Left kidney (tissue), 1 donor: ENCODE measurements at regions not wholly inside any gene's neighbourhood (a gene's known extent, or its start where the extent isn't known, plus 50 kb on each side); places are given as distances from the start of the nearest gene placed in this dataset.
"Not testable (repeated sequence)": the region's sequence is repeated elsewhere in the genome, so short reads cannot be mapped to it uniquely, and the experiment has no call there.

Experiments used
- DNase-seq: peaks from one replicate; pipeline ENCODE4 v3.0.0-alpha.2; 2013

- not testable (repeated sequence) for DNase-seq
These were observed 142.1 kb downstream of the SPATA31A6 start for GRCh38 chr9:42325561-42325960.

GRCh38 chr9:42326482-42326881 lies 143.0 kb downstream of the SPATA31A6 start:
- not testable (repeated sequence) for DNase-seq

- DNase-seq: not testable (repeated sequence)
These were observed 151.9 kb downstream of the SPATA31A6 start for GRCh38 chr9:42335342-42335741.

DNA sequence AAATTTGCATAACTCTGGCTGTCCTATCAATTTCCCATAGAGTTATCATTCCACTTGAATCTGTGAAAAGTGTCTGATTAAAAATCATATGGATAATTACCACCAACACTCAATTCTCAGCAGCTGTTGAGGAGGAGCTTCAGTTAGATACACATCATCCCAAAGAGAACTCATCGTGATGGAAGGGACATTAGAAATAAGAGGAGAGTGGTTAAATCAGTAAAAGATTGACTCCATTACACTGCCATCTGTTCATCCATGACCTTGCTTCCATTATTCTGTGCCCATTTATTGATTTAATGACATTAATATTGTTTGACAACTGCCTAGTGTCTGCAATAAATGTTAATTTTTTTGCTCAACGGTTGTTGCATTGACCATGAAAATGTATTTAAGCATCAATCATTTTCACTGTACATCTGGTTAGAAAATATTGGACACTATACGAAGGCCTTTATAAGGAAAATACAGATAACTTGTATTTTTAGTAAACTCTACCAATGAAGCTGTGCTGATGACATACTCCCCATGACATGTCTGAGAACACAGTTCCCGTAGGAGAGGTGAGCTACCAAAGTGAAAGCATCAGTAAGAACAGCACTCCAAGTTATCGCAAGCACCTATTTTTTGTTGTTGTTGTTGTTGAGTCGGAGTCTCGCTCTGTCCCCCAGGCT lies 152.7 kb downstream of the SPATA31A6 start:
- DNase-seq: not testable (repeated sequence)

DNA sequence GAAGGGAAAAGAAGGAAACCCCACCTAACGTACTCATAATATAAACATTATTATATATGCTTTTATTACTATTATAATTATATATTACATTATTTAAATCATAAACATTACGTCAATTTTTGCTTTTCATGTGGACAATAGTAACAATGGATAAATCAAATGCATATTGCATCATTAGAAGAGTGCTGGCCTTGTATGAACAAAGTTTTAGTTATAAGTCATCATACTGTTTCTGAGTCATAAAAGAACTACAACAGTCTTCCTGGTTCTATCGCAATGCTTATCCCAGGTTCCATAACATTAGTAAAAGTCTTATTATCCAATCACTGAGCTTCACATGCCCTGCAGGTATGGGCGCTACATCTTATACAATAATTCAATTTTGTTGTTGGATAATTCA lies 154.8 kb downstream of the SPATA31A6 start:
- not testable (repeated sequence) for DNase-seq

- not testable (repeated sequence) for DNase-seq
These were observed 156.4 kb downstream of the SPATA31A6 start for GRCh38 chr9:42339671-42340434.

GRCh38 chr9:42340435-42340723 lies 156.9 kb downstream of the SPATA31A6 start:
- DNase-seq: not testable (repeated sequence)

DNA sequence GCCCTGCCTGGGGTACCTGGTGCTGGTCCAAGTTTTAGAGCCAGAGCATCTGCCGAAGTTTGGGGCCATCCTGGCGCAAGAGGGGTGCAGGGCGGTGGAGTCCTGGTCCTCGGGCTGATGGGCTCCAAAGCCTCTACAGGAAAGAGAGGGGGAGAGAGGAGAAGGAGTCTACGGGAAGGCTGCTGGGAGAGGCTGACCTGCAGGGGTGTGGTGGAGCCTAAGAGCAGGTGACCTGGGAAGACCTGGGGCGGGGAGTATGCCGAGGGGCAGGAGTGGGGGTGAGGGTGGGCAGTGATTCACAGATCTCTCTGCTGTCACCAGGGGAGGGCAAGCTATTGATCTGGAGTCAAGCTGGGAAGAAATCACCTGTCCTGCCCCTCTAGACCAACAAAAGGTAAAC lies 158.4 kb downstream of the SPATA31A6 start:
- DNase-seq: not testable (repeated sequence)

GRCh38 chr9:42342297-42342696 lies 158.8 kb downstream of the SPATA31A6 start:
- DNase-seq: not testable (repeated sequence)

- DNase-seq: not testable (repeated sequence)
These were observed 161.0 kb downstream of the SPATA31A6 start for GRCh38 chr9:42344508-42344907.

DNA sequence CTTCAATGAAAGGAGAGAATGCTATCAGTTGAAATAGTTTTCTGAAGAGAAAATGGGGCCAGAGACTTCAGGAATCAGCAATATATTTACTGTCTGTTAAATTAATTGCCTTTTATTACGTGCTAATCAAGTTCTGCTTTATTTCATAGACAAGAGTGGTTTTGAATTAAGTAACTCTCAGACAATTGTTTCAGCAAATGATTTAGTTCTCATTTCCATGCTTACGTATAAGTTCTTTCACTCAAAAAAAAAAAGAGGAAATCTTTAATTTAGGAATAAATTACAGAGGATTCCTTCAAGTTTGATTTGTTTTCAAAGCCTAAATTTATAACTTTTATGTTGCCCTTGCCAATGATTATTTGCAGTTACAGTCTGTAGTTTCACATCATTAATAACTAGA lies 163.5 kb downstream of the SPATA31A6 start:
- DNase-seq: not testable (repeated sequence)

- DNase-seq: not testable (repeated sequence)
These were observed 165.7 kb downstream of the SPATA31A6 start for GRCh38 chr9:42349181-42349580.

DNA sequence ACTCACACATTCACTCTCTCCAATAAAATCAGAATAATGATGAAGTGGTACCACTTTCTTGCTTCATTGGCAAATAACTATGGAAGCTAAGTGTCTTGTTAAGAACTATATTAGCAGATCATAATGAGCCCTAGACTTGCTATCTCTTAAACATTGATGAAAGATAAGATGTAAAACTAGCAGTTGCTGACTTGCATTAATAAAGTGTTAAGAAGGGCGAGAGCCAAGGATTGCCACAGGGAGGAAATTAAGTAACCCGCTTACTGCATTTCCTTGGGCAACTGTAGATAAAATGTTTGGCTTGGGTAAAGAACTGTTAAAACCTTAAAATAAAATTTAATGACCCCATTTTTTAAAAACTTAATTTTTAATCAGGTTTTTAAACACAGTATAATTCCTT lies 167.0 kb downstream of the SPATA31A6 start:
- DNase-seq: not testable (repeated sequence)

DNA sequence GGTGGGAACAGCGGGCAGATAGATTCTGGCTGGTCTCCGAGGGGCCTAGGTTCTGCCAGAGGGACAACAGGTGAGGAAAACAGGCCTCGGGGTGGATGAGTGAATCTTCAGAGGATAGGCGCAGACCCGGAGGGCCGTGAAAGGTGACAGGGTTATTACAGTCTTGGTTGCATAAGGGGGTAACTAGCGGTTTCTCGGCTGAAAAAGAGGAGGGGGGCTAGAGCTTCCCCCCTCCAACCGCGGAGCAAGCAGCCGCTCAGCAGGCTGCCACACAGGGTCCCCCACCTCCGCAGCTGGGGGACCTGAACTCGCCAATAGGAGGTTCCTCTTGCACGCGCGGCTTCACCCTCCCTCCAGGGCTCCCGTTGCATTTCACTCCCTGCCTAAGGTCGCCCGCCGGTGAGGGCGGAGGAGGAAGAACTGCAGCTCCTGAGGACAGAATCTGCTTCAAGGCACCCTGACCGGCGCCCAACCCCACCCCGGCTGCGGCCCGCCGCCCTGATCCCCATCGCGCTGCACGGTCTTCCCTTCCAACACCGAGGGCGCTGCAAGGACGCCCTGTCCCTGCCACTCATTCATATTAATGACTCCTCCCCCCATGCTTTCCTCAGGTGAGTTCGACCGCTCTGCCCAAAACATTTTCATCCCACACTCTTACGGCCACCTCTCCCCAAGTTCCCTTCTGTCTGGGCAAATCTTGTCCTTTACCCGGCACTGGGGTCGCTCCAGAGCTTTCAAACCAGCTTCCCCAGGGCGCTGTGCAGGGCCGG lies 174.3 kb downstream of the SPATA31A6 start:
- DNase-seq: not testable (repeated sequence)

GRCh38 chr9:42358626-42359247 lies 175.3 kb downstream of the SPATA31A6 start:
- DNase-seq: not testable (repeated sequence)

DNA sequence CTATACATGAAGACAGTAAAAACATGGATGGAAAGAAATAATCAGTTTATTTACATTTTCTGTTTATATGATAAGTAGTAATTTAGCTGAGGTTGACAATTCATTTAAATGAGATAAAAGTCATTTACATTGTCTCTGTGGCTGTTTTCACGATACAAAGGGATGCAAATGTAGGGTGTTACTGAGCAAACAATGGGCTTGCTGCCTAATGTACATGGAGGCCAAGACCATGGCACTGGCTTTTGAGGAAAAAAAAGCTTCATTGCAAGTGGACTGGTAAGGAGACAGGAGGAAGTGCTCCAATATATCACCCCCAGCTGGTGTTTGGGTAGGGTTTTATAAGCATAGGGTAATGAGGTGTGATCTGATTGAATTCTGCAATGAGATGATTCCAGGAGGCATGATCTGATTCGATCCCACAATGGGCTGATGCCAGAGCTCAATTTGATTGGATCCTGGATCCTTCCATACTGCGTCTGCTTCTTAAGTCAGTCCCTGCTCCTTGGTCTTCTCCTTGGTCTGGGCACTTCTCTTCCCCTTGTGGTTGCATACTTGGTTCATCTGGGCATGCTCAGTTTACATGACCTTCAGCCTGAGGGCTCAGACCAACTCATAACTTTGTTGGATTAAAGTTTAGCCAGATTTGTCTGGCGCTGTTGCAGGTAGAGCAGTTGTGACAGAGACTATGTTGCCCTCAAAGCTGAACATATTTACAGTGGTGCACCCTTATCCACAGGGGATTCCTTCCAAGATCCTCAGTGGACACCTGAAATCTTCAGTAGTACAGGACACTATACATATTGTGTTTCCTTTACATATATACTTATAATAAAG lies 181.2 kb downstream of the SPATA31A6 start:
- not testable (repeated sequence) for DNase-seq

DNA sequence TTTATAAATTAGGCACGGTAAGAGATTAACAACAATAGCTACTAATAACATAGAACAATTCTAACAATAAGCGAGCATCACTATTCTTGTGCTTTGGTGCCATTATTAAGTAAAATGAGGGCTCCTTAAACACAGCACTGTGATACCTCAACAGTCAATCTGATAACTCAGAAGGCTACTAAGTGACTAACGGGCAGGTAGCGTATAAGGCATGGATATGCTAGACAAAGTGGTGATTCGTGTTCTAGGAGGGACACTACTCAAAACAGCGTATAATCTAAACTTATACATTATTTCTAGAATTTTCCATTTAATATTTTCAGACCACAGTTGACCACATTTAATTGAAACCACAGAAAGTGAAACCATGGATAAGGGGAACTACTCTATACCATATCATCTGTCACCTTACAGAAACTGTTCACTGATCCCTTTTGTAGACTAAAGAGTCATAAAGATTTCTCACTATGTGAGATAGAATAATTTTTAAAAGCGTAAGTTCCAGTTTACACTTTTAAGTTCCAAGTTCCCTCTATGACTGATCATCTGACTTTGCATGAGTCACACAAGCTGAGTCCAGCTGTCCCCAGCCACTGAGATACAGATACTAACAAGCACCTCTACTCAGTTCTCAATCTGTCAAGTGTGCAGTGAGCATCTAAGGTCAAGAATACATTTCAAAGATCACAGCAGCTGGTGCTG lies 181.9 kb downstream of the SPATA31A6 start:
- not testable (repeated sequence) for DNase-seq

DNA sequence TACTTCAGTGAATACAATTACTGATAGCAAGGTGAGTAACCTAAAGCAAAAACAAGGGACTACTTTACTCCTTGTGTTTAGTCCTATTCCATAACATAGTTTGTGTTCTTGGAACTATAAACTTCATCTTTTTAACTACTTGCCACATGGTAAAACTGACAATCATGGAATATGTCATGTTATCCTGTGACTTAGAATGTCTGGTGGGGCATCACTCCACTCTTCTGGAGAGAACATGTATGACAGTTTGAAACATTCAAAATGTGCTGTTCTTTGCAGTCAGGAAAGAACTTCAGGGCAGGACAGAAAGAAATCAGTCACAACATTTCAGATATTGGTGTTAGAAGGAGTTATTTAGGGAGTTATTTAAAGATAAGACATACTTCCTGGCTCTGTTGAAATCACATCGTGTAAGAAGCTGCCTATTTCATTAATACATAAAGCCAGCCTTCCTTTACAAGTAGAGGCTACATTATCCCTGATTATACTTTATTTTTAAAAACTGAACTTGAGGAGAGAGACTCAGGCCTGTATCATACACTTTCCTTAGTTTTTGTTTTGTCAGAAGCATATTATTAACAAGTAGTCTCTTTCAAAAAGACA lies 184.9 kb downstream of the SPATA31A6 start:
- not testable (repeated sequence) for DNase-seq

GRCh38 chr9:42370172-42370571 lies 186.7 kb downstream of the SPATA31A6 start:
- not testable (repeated sequence) for DNase-seq

DNA sequence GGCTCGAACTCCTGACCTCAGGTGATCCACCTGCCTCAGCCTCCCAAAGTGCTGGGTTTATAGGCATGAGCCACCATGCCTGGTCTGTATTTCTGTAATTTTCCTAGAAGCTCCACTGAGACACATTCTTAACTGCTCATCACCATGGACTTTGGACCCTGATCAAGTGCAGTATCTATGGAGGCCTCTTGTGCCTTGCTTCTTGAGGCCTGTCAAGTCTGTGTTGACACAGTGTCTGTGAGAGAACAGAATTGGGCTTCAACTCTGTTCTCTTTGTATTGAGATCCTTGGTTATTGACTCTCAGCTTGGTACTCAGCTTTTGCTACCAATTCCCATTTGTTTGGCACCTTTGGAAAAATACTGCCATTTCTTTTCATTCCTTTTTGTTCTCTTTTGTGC lies 188.0 kb downstream of the SPATA31A6 start:
- not testable (repeated sequence) for DNase-seq
